H9 (cell line): ENCODE measurements at regions not wholly inside any gene's neighbourhood (a gene's known extent, or its start where the extent isn't known, plus 50 kb on each side); places are given as distances from the start of the nearest gene placed in this dataset.

Experiments
- DNase-seq: peaks from one replicate; pipeline ENCODE4 v3.0.0-alpha.2; 2017
- H2AFZ ChIP-seq: one replicate; pipeline ENCODE4 v1.6.1; 2013; ENCODE audit warnings: mild to moderate bottlenecking, low read length, control low read depth, moderate library complexity
- H2AK5ac ChIP-seq: 2 replicates; pipeline ENCODE4 v1.6.1; 2013; ENCODE audit warnings: low read length, control low read depth, mixed read lengths; ENCODE audit not compliant: insufficient read length
- H2BK120ac ChIP-seq: one replicate; pipeline ENCODE4 v1.6.1; 2013; ENCODE audit warnings: low read depth, mild to moderate bottlenecking, low read length, control low read depth, inconsistent platforms; ENCODE audit not compliant: poor library complexity, severe bottlenecking
- H2BK12ac ChIP-seq: 2 replicates; pipeline ENCODE4 v1.6.1; 2013; ENCODE audit warnings: low read length, control low read depth, mixed read lengths, low read depth; ENCODE audit not compliant: insufficient read length
- H2BK15ac ChIP-seq: 2 replicates; pipeline ENCODE4 v1.6.1; 2013; ENCODE audit warnings: low read depth, low read length, control low read depth
- H2BK20ac ChIP-seq: one replicate; pipeline ENCODE4 v1.6.1; 2013; ENCODE audit warnings: low read depth, mild to moderate bottlenecking, low read length, control low read depth, inconsistent platforms; ENCODE audit not compliant: poor library complexity, severe bottlenecking
- H2BK5ac ChIP-seq: 2 replicates; pipeline ENCODE4 v1.6.1; 2013; ENCODE audit warnings: low read length, control low read depth, mixed read lengths; ENCODE audit not compliant: insufficient read length
- H3K14ac ChIP-seq: 2 replicates; pipeline ENCODE4 v1.6.1; 2013; ENCODE audit warnings: low read length, control low read depth; ENCODE audit not compliant: insufficient read depth
- H3K18ac ChIP-seq: 2 replicates; pipeline ENCODE4 v1.6.1; 2013; ENCODE audit warnings: low read depth, mild to moderate bottlenecking, mixed read lengths, low read length, control low read depth; ENCODE audit not compliant: insufficient read length
- H3K23ac ChIP-seq: 2 replicates; pipeline ENCODE4 v1.6.1; 2013; ENCODE audit warnings: low read length, control low read depth, mixed read lengths, low read depth; ENCODE audit not compliant: insufficient read length
- H3K23me2 ChIP-seq: 2 replicates; pipeline ENCODE4 v1.6.1; 2013; ENCODE audit warnings: low read depth, mild to moderate bottlenecking, mixed read lengths, low read length, control low read depth; ENCODE audit not compliant: insufficient read length, poor library complexity, severe bottlenecking
- H3K27ac ChIP-seq: 2 replicates; pipeline ENCODE4 v1.5.1; 2013; ENCODE audit warnings: low read length, control low read depth, mixed read lengths, low read depth; ENCODE audit not compliant: insufficient read length
- H3K27me3 ChIP-seq: 2 replicates; pipeline ENCODE4 v1.6.1; 2013; ENCODE audit warnings: low read length, control low read depth, inconsistent platforms; ENCODE audit not compliant: insufficient read depth
- H3K4ac ChIP-seq: 2 replicates; pipeline ENCODE4 v1.6.1; 2013; ENCODE audit warnings: low read depth, mild to moderate bottlenecking, control low read depth, inconsistent platforms, low read length, moderate library complexity
- H3K4me1 ChIP-seq: 2 replicates; pipeline ENCODE4 v1.6.1; 2013; ENCODE audit warnings: low read length, control low read depth, inconsistent platforms; ENCODE audit not compliant: insufficient read depth
- H3K4me2 ChIP-seq: 2 replicates; pipeline ENCODE4 v1.6.1; 2013; ENCODE audit warnings: low read length, control low read depth, mixed read lengths; ENCODE audit not compliant: insufficient read length, insufficient read depth
- H3K56ac ChIP-seq: 2 replicates; pipeline ENCODE4 v1.6.1; 2013; ENCODE audit warnings: low read depth, mild to moderate bottlenecking, mixed read lengths, low read length, control low read depth; ENCODE audit not compliant: insufficient read length
- H3K79me1 ChIP-seq: 2 replicates; pipeline ENCODE4 v1.6.1; 2013; ENCODE audit warnings: low read depth, mild to moderate bottlenecking, moderate library complexity, low read length, control low read depth, inconsistent platforms; ENCODE audit not compliant: insufficient read depth, poor library complexity, severe bottlenecking
- H3K79me2 ChIP-seq: 2 replicates; pipeline ENCODE4 v1.6.1; 2013; ENCODE audit warnings: low read length, control low read depth, inconsistent platforms; ENCODE audit not compliant: insufficient read depth
- H3K9ac ChIP-seq: 2 replicates; pipeline ENCODE4 v1.6.1; 2013; ENCODE audit warnings: low read length, control low read depth, mixed read lengths; ENCODE audit not compliant: insufficient read length; ENCODE audit errors: extremely low read depth
- H3K9me3 ChIP-seq: one replicate; pipeline ENCODE4 v1.6.1; 2013; ENCODE audit warnings: low read depth, low read length, inconsistent platforms; ENCODE audit not compliant: control insufficient read depth
- H3T11ph ChIP-seq: one replicate; pipeline ENCODE4 v1.6.1; 2013; ENCODE audit warnings: mild to moderate bottlenecking, low read length, control low read depth, inconsistent platforms
- H4K20me1 ChIP-seq: one replicate; pipeline ENCODE4 v1.6.1; 2013; ENCODE audit not compliant: control insufficient read depth, insufficient read length, insufficient read depth
- H4K5ac ChIP-seq: 2 replicates; pipeline ENCODE4 v1.6.1; 2013; ENCODE audit warnings: low read depth, mild to moderate bottlenecking, mixed read lengths, low read length, control low read depth; ENCODE audit not compliant: insufficient read length
- H4K8ac ChIP-seq: replicated peaks from 2 replicates; pipeline ENCODE4 v1.6.1; 2013; ENCODE audit warnings: low read length, control low read depth, mixed read lengths, low read depth; ENCODE audit not compliant: insufficient read length
- H4K91ac ChIP-seq: 2 replicates; pipeline ENCODE4 v1.6.1; 2013; ENCODE audit warnings: low read depth, mild to moderate bottlenecking, moderate library complexity, mixed read lengths, low read length, control low read depth; ENCODE audit not compliant: insufficient read length
- H3K27ac Mint-ChIP-seq, 3 experiments: 2 replicates in 2 of 3; 3 replicates in 1 of 3; pipeline ENCODE4 v1.8.0; 2020 to 2021; ENCODE audit warnings: mixed read lengths in 3 of 3, mild to moderate bottlenecking in 1 of 3, moderate library complexity in 1 of 3
- H3K27me3 Mint-ChIP-seq: 2 replicates; pipeline ENCODE4 v1.8.0; 2021; ENCODE audit warnings: low read depth, mild to moderate bottlenecking, moderate library complexity, mixed read lengths
- H3K36me3 Mint-ChIP-seq, 3 experiments: 2 replicates in 2 of 3; 3 replicates in 1 of 3; pipeline ENCODE4 v1.8.0; 2020 to 2021; ENCODE audit warnings: low read depth in 3 of 3, mixed read lengths in 3 of 3; ENCODE audit not compliant: insufficient read depth in 1 of 3
- H3K4me1 Mint-ChIP-seq, 2 experiments: 2 replicates each; pipeline ENCODE4 v1.8.0; 2020; ENCODE audit warnings: mixed read lengths in 2 of 2
- H3K4me3 Mint-ChIP-seq, 2 experiments: 2 replicates in 1 of 2; 3 replicates in 1 of 2; pipeline ENCODE4 v1.8.0; 2020 to 2021; ENCODE audit warnings: mild to moderate bottlenecking in 2 of 2, mixed read lengths in 2 of 2, moderate library complexity in 1 of 2
- H3K9me3 Mint-ChIP-seq, 2 experiments: 2 replicates in 1 of 2; 3 replicates in 1 of 2; pipeline ENCODE4 v1.8.0; 2020; ENCODE audit warnings: mild to moderate bottlenecking in 2 of 2, mixed read lengths in 2 of 2, moderate library complexity in 1 of 2
- CTCF ChIP-seq: fragments of 200-600 bp; sonication (generic); conservative IDR thresholded peaks from 3 replicates; pipeline ENCODE4 v1.8.0; 2021; ENCODE audit warnings: antibody characterized with exemption, mild to moderate bottlenecking
- WGBS: extraction: QIAGEN DNeasy Blood & Tissue Kit; methylation state at CpG from one replicate; pipeline ENCODE4 v1.1.7; 2013; ENCODE audit warnings: missing lambda C conversion rate, low lambda C conversion rate, mixed read lengths; ENCODE audit not compliant: insufficient read length; ENCODE audit errors: extremely low coverage; 5-methylcytosine and 5-hydroxymethylcytosine counted together

DNA sequence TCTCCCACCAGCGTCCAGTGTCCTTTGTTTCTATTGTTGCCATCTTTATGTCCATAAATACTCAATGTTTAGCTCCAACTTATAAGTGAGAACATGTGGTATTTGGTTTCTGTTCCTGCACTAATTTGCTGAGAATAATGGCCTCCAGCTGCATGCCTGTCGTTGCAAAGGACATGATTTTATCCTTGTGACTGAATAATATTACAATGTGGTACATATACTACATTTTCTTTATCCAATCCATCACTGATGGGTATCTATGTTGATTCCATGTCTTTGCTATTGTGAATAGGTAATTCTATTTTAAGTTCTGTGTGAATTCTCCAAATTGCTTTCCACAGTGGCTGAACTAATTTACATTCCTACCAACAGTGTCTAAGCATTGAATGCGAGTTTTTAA is 578.6 kb upstream of the CA10 start:
- Histone ChIP-seq H4K5ac (no peak overlapping the region), H2BK12ac (no peak overlapping the region), H4K20me1 (no peaks in the 10 kb centered on the region), H3K23ac (no peak overlapping the region), H3K4me1 (no peaks in the 10 kb centered on the region), H2BK20ac (no peak overlapping the region), H3K27ac (no peak overlapping the region), H3K18ac (no peak overlapping the region), H3K14ac (no peak overlapping the region), H2BK15ac (no peak overlapping the region), H3T11ph (no peak overlapping the region), H3K4ac (no peak overlapping the region), H3K27me3 (no peaks in the 10 kb centered on the region), H2BK120ac (no peak overlapping the region), H2BK5ac (no peak overlapping the region), H4K8ac (no peak overlapping the region), H3K56ac (no peak overlapping the region), H4K91ac (no peak overlapping the region), H3K79me1 (no peaks in the 10 kb centered on the region), H2AK5ac (no peak overlapping the region), H3K23me2 (no peaks in the 10 kb centered on the region), H3K79me2 (no peaks in the 10 kb centered on the region), H2AFZ (no peak overlapping the region), H3K9ac (no peak overlapping the region), H3K9me3 (no peaks in the 10 kb centered on the region), H3K4me2 (no peak overlapping the region)
- no peak for DNase-seq
- H3K9me3 Mint-ChIP-seq = no peaks in the 10 kb centered on the region
- TF ChIP-seq CTCF = no peak
- WGBS = no CpG with 5 or more reads among the region's 3 CpGs
- H3K27ac Mint-ChIP-seq = no peak overlapping the region
- H3K4me3 Mint-ChIP-seq = no peak overlapping the region
- H3K4me1 Mint-ChIP-seq = no peaks in the 10 kb centered on the region
- no peaks in the 10 kb centered on the region for H3K36me3 Mint-ChIP-seq
- no peaks in the 10 kb centered on the region for H3K27me3 Mint-ChIP-seq
